Osteocyte (in vitro differentiated cells): ENCODE measurements at regions not wholly inside any gene's neighbourhood (a gene's known extent, or its start where the extent isn't known, plus 50 kb on each side); places are given as distances from the start of the nearest gene placed in this dataset.

Source experiments
- DNase-seq: peaks from one replicate; pipeline ENCODE4 v3.0.0; 2021; ENCODE audit warnings: mixed read lengths; ENCODE audit not compliant: unreplicated experiment; ENCODE audit errors: extremely low spot score
- H3K27ac Mint-ChIP-seq: one replicate; pipeline ENCODE4 v1.8.0; 2021; ENCODE audit warnings: mild to moderate bottlenecking, mixed read lengths; ENCODE audit not compliant: unreplicated experiment
- H3K27me3 Mint-ChIP-seq: one replicate; pipeline ENCODE4 v1.8.0; 2021; ENCODE audit warnings: mixed read lengths; ENCODE audit not compliant: unreplicated experiment
- H3K36me3 Mint-ChIP-seq: one replicate; pipeline ENCODE4 v1.8.0; 2021; ENCODE audit warnings: mixed read lengths; ENCODE audit not compliant: unreplicated experiment
- H3K4me1 Mint-ChIP-seq: one replicate; pipeline ENCODE4 v1.8.0; 2021; ENCODE audit warnings: mixed read lengths; ENCODE audit not compliant: unreplicated experiment
- H3K4me3 Mint-ChIP-seq: one replicate; pipeline ENCODE4 v1.8.0; 2021; ENCODE audit warnings: mild to moderate bottlenecking, moderate library complexity, mixed read lengths; ENCODE audit not compliant: unreplicated experiment
- H3K9me3 Mint-ChIP-seq: one replicate; pipeline ENCODE4 v1.8.0; 2021; ENCODE audit warnings: mixed read lengths; ENCODE audit not compliant: unreplicated experiment
- CTCF ChIP-seq: fragments of 200-600 bp; sonication (generic); IDR thresholded peaks from 2 replicates; pipeline ENCODE4 v1.5.0; 2021; ENCODE audit warnings: antibody characterized with exemption, mild to moderate bottlenecking, moderate library complexity

GRCh38 chr4:42724451-42724850 is 67.5 kb upstream of the ATP8A1 start:
- TF ChIP-seq CTCF, result no peak
- H3K9me3 Mint-ChIP-seq, result no peaks in the 10 kb centered on the region
- DNase-seq, result no peak
- H3K27me3 Mint-ChIP-seq, result peaks cover 4% of the 10 kb centered on the region
- no peaks in the 10 kb centered on the region for H3K4me1 Mint-ChIP-seq
- no peak overlapping the region for H3K27ac Mint-ChIP-seq
- no peaks in the 10 kb centered on the region for H3K36me3 Mint-ChIP-seq
- H3K4me3 Mint-ChIP-seq, result no peak overlapping the region

GRCh38 chr4:42720533-42720932 is 63.6 kb upstream of the ATP8A1 start:
- peaks cover 7% of the 10 kb centered on the region for H3K27me3 Mint-ChIP-seq
- no peak for DNase-seq
- no peak overlapping the region for H3K27ac Mint-ChIP-seq
- no peak for TF ChIP-seq CTCF
- H3K36me3 Mint-ChIP-seq, result no peaks in the 10 kb centered on the region
- no peaks in the 10 kb centered on the region for H3K9me3 Mint-ChIP-seq
- no peak overlapping the region for H3K4me3 Mint-ChIP-seq
- H3K4me1 Mint-ChIP-seq, result no peaks in the 10 kb centered on the region

GRCh38 chr4:42719257-42719656 is 62.4 kb upstream of the ATP8A1 start:
- no peak overlapping the region for H3K4me3 Mint-ChIP-seq
- no peaks in the 10 kb centered on the region for H3K4me1 Mint-ChIP-seq
- no peak overlapping the region for H3K27ac Mint-ChIP-seq

GRCh38 chr4:42718336-42718735 is 61.4 kb upstream of the ATP8A1 start:
- H3K27me3 Mint-ChIP-seq, result peaks cover 6% of the 10 kb centered on the region
- no peaks in the 10 kb centered on the region for H3K36me3 Mint-ChIP-seq
- TF ChIP-seq CTCF, result no peak
- no peaks in the 10 kb centered on the region for H3K4me1 Mint-ChIP-seq
- DNase-seq, result no peak
- H3K27ac Mint-ChIP-seq, result no peak overlapping the region
- H3K4me3 Mint-ChIP-seq, result no peak overlapping the region
- no peaks in the 10 kb centered on the region for H3K9me3 Mint-ChIP-seq

More at GRCh38 chr4:42719257-42719656, 62.4 kb upstream of the ATP8A1 start:
- Mint-ChIP-seq H3K27me3 (peaks cover 7% of the 10 kb centered on the region), H3K36me3 (no peaks in the 10 kb centered on the region), H3K9me3 (no peaks in the 10 kb centered on the region)
- no peak for TF ChIP-seq CTCF
- DNase-seq, result no peak

GRCh38 chr4:42716996-42717395 is 60.1 kb upstream of the ATP8A1 start:
- TF ChIP-seq CTCF, result no peak
- no peak for DNase-seq
- Mint-ChIP-seq H3K4me1 (no peaks in the 10 kb centered on the region), H3K36me3 (no peaks in the 10 kb centered on the region), H3K27ac (no peak overlapping the region), H3K9me3 (no peaks in the 10 kb centered on the region), H3K27me3 (peaks cover 6% of the 10 kb centered on the region), H3K4me3 (no peak overlapping the region)
